Osteoblast (primary cell): ENCODE measurements at regions not wholly inside any gene's neighbourhood (a gene's known extent, or its start where the extent isn't known, plus 50 kb on each side); places are given as distances from the start of the nearest gene placed in this dataset.

Experiments used
- DNase-seq: peaks from one replicate; pipeline ENCODE4 v3.0.0; 2011; ENCODE audit warnings: low spot score, mixed read lengths; ENCODE audit not compliant: insufficient read length; ENCODE audit errors: missing footprints
- H2AFZ ChIP-seq: 2 replicates; pipeline ENCODE4 v1.6.0; 2011; ENCODE audit warnings: mild to moderate bottlenecking, low read length
- H3K27ac ChIP-seq: 2 replicates; pipeline ENCODE4 v1.5.1; 2011; ENCODE audit warnings: mild to moderate bottlenecking, low read depth, low read length, moderate library complexity
- H3K27me3 ChIP-seq: 2 replicates; pipeline ENCODE4 v1.6.0; 2012; ENCODE audit warnings: mild to moderate bottlenecking, control low read depth, inconsistent platforms, low read length, moderate library complexity; ENCODE audit not compliant: insufficient read depth
- H3K36me3 ChIP-seq: 2 replicates; pipeline ENCODE4 v1.5.1; 2011; ENCODE audit warnings: mild to moderate bottlenecking, low read length, control low read depth, moderate library complexity; ENCODE audit not compliant: insufficient read depth
- H3K4me1 ChIP-seq: 2 replicates; pipeline ENCODE4 v1.5.1; 2011; ENCODE audit warnings: mild to moderate bottlenecking, low read length, control low read depth, moderate library complexity; ENCODE audit not compliant: insufficient read depth
- H3K4me2 ChIP-seq: 2 replicates; pipeline ENCODE4 v1.6.0; 2011; ENCODE audit warnings: mild to moderate bottlenecking, low read length; ENCODE audit not compliant: insufficient read depth
- H3K4me3 ChIP-seq: fragments of 200-600 bp; sonication (generic); 3 replicates; pipeline ENCODE4 v1.5.1; 2012; ENCODE audit warnings: mild to moderate bottlenecking, low read length, inconsistent platforms; ENCODE audit not compliant: insufficient read depth
- H3K79me2 ChIP-seq: 2 replicates; pipeline ENCODE4 v1.6.0; 2012; ENCODE audit warnings: mild to moderate bottlenecking, low read length, control low read depth, inconsistent platforms; ENCODE audit not compliant: insufficient read depth
- H3K9me3 ChIP-seq: 2 replicates; pipeline ENCODE4 v1.5.1; 2011; ENCODE audit warnings: low read depth, low read length, control low read depth
- H4K20me1 ChIP-seq: 2 replicates; pipeline ENCODE4 v1.6.0; 2012; ENCODE audit warnings: mild to moderate bottlenecking, low read length, control low read depth; ENCODE audit not compliant: insufficient read depth
- CTCF ChIP-seq: IDR thresholded peaks from 2 replicates; pipeline ENCODE4 v1.5.1; 2011; ENCODE audit warnings: mild to moderate bottlenecking, low read depth, low read length, moderate library complexity; ENCODE audit errors: extremely low read depth

GRCh38 chr13:67440236-67440975 lies 210.3 kb upstream of the PCDH9 start:
- no peaks in the 10 kb centered on the region for H3K79me2 ChIP-seq
- H3K4me1 ChIP-seq, result no peaks in the 10 kb centered on the region
- no peak overlapping the region for H2AFZ ChIP-seq
- no peaks in the 10 kb centered on the region for H3K27me3 ChIP-seq
- no peaks in the 10 kb centered on the region for H3K36me3 ChIP-seq
- no peaks in the 10 kb centered on the region for H3K9me3 ChIP-seq
- H4K20me1 ChIP-seq, result no peaks in the 10 kb centered on the region
- DNase-seq, result no peak
- H3K4me3 ChIP-seq, result no peak overlapping the region
- H3K4me2 ChIP-seq, result no peak overlapping the region
- no peak overlapping the region for H3K27ac ChIP-seq
- no peak for TF ChIP-seq CTCF

- Histone ChIP-seq H2AFZ (no peak overlapping the region), H3K27me3 (no peaks in the 10 kb centered on the region), H3K36me3 (no peaks in the 10 kb centered on the region), H3K4me3 (no peak overlapping the region), H3K9me3 (no peaks in the 10 kb centered on the region), H3K4me1 (no peaks in the 10 kb centered on the region), H3K79me2 (no peaks in the 10 kb centered on the region), H3K27ac (no peak overlapping the region), H3K4me2 (no peak overlapping the region), H4K20me1 (no peaks in the 10 kb centered on the region)
- TF ChIP-seq CTCF, result no peak
- DNase-seq, result no peak
Observed at GRCh38 chr13:67439365-67439764, 209.2 kb upstream of the PCDH9 start.

- H3K36me3 ChIP-seq, result no peaks in the 10 kb centered on the region
- H3K4me3 ChIP-seq, result no peak overlapping the region
- H3K27ac ChIP-seq, result no peak overlapping the region
- H3K4me1 ChIP-seq, result no peaks in the 10 kb centered on the region
- H3K4me2 ChIP-seq, result no peak overlapping the region
- no peaks in the 10 kb centered on the region for H4K20me1 ChIP-seq
- no peaks in the 10 kb centered on the region for H3K27me3 ChIP-seq
- DNase-seq, result no peak
- H2AFZ ChIP-seq, result no peak overlapping the region
- no peaks in the 10 kb centered on the region for H3K9me3 ChIP-seq
- H3K79me2 ChIP-seq, result no peaks in the 10 kb centered on the region
- no peak for TF ChIP-seq CTCF
Observed at GRCh38 chr13:67438465-67438864, 208.3 kb upstream of the PCDH9 start.

GRCh38 chr13:67437244-67437643 lies 207.1 kb upstream of the PCDH9 start:
- no peaks in the 10 kb centered on the region for H3K9me3 ChIP-seq
- H3K27me3 ChIP-seq, result no peaks in the 10 kb centered on the region
- DNase-seq, result no peak
- no peaks in the 10 kb centered on the region for H3K36me3 ChIP-seq
- no peaks in the 10 kb centered on the region for H3K4me1 ChIP-seq
- H3K4me2 ChIP-seq, result no peak overlapping the region
- H3K27ac ChIP-seq, result no peak overlapping the region
- TF ChIP-seq CTCF, result no peak
- no peak overlapping the region for H3K4me3 ChIP-seq
- H3K79me2 ChIP-seq, result no peaks in the 10 kb centered on the region
- H2AFZ ChIP-seq, result no peak overlapping the region
- H4K20me1 ChIP-seq, result no peaks in the 10 kb centered on the region
